ENCODE measurements at regions not wholly inside any gene's neighbourhood (a gene's known extent, or its start where the extent isn't known, plus 50 kb on each side); places are given as distances from the start of the nearest gene placed in this dataset.
"Not testable (repeated sequence)": the region's sequence is repeated elsewhere in the genome, so short reads cannot be mapped to it uniquely, and the experiment has no call there.

DNA sequence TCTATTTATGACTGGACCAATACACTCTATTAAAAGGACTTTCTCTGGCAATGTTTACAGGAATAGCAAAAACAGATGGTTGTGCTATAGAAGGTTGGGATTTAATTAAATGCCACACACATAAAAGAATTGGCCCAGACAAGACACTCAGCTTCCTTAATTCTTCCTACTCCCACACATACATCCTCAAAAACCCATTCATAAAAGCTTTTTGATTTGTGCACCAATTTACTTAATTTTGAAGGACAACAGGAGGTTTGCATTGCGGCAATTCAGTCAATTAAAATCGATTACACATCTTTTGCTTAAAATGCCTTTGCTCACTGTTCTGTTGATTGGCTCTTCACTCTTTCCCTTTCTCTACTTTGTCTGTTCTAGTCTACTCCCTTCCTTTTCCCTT is 317.1 kb downstream of the CBLL2 start:
- Mint-ChIP-seq H3K4me1 (no peaks in the 10 kb centered on the region), H3K27ac (no peak overlapping the region), H3K36me3 (ENCODE audit: low read depth) (no peaks in the 10 kb centered on the region), H3K9me3 (no peaks in the 10 kb centered on the region), H3K27me3 (ENCODE audit: insufficient read depth) (no peaks in the 10 kb centered on the region), H3K4me3 (no peak overlapping the region)
- no peak overlapping the region for H3K4me3 ChIP-seq (ENCODE audit: low read length)
- H3K9me3 ChIP-seq (ENCODE audit: control insufficient read depth, low read length) = no peaks in the 10 kb centered on the region
- no peaks in the 10 kb centered on the region for H3K27me3 ChIP-seq (ENCODE audit: control insufficient read depth, insufficient read depth, low read length, poor library complexity, severe bottlenecking)
- DNase-seq = no peak
- WGBS, 2 experiments (ENCODE audit: insufficient coverage in 1 of 2, insufficient read length in 1 of 2) = 71 to 85% methylated on average over 1 to 2 of the region's 2 CpGs
- no peak overlapping the region for H3K27ac ChIP-seq (ENCODE audit: low read depth, low read length)
- H3K4me1 ChIP-seq (ENCODE audit: control insufficient read depth, insufficient read depth, low read length) = no peaks in the 10 kb centered on the region
- H3K9ac ChIP-seq (ENCODE audit: extremely low read depth, low read length, poor library complexity, severe bottlenecking) = no peak overlapping the region
- H3K36me3 ChIP-seq (ENCODE audit: control insufficient read depth, insufficient read depth, low read length) = no peaks in the 10 kb centered on the region
- TF ChIP-seq, protein P1, sequence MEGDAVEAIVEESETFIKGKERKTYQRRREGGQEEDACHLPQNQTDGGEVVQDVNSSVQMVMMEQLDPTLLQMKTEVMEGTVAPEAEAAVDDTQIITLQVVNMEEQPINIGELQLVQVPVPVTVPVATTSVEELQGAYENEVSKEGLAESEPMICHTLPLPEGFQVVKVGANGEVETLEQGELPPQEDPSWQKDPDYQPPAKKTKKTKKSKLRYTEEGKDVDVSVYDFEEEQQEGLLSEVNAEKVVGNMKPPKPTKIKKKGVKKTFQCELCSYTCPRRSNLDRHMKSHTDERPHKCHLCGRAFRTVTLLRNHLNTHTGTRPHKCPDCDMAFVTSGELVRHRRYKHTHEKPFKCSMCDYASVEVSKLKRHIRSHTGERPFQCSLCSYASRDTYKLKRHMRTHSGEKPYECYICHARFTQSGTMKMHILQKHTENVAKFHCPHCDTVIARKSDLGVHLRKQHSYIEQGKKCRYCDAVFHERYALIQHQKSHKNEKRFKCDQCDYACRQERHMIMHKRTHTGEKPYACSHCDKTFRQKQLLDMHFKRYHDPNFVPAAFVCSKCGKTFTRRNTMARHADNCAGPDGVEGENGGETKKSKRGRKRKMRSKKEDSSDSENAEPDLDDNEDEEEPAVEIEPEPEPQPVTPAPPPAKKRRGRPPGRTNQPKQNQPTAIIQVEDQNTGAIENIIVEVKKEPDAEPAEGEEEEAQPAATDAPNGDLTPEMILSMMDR (conservative IDR thresholded peaks at IDR 0.05) = no peak

DNA sequence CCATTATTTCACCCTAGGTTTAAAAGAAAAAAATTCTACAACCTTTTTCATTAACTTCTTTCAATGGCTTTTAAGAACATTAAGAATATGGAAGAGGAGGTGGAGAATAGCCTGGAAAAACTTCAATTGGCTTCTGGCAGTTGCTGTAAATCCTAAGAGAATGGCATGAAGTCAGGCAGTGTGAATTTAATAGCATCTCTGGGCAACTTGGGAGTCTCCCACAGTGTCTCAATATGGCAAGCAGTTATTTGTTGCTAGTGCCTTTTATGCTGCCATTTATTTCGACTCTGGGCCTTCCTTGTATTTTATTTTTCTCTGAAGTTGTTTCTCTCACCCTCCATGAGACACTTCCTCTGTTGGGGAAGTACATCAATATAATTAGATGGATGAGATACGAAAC is 322.1 kb downstream of the CBLL2 start:
- Histone ChIP-seq H3K9ac (ENCODE audit: extremely low read depth, low read length, poor library complexity, severe bottlenecking) (no peak overlapping the region), H3K27me3 (ENCODE audit: control insufficient read depth, insufficient read depth, low read length, poor library complexity, severe bottlenecking) (no peaks in the 10 kb centered on the region), H3K36me3 (ENCODE audit: control insufficient read depth, insufficient read depth, low read length) (no peaks in the 10 kb centered on the region), H3K4me3 (ENCODE audit: low read length) (no peak overlapping the region), H3K4me1 (ENCODE audit: control insufficient read depth, insufficient read depth, low read length) (no peaks in the 10 kb centered on the region), H3K9me3 (ENCODE audit: control insufficient read depth, low read length) (no peaks in the 10 kb centered on the region), H3K27ac (ENCODE audit: low read depth, low read length) (no peak overlapping the region)
- Mint-ChIP-seq H3K9me3 (no peaks in the 10 kb centered on the region), H3K27me3 (ENCODE audit: insufficient read depth) (no peaks in the 10 kb centered on the region), H3K4me1 (no peaks in the 10 kb centered on the region), H3K27ac (no peak overlapping the region), H3K36me3 (ENCODE audit: low read depth) (no peaks in the 10 kb centered on the region), H3K4me3 (no peak overlapping the region)
- 78% methylated on average over 1 of the region's 2 CpGs; no CpG with 5 or more reads in 1 of the 2 experiments for WGBS, 2 experiments (ENCODE audit: insufficient coverage in 1 of 2, insufficient read length in 1 of 2)
- TF ChIP-seq, protein P1 (conservative IDR thresholded peaks at IDR 0.05) = no peak
- no peak for DNase-seq

DNA sequence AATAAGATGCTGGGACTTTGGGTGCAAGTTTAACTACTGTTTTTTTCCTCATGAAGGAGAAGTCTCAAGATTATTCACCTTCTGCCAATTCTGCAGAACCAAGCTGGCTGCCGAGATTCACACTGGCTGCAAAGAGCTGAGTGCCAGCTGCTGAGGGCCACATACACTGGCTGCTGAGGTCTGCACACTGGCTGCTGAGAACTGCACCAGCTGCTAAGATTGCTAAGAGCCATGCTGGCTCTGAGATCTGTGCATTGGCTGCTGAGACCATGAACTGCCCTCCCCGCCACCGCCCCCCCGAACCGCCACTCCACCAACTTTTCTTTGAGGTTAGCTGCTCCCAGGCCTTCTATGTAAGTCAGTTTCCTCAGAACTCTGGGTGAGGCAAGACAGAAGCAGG is 330.3 kb downstream of the CBLL2 start:
- Histone ChIP-seq H3K36me3 (ENCODE audit: control insufficient read depth, insufficient read depth, low read length) (no peaks in the 10 kb centered on the region), H3K4me1 (ENCODE audit: control insufficient read depth, insufficient read depth, low read length) (no peaks in the 10 kb centered on the region), H3K27me3 (ENCODE audit: control insufficient read depth, insufficient read depth, low read length, poor library complexity, severe bottlenecking) (no peaks in the 10 kb centered on the region), H3K9me3 (ENCODE audit: control insufficient read depth, low read length) (no peaks in the 10 kb centered on the region), H3K4me3 (ENCODE audit: low read length) (no peak overlapping the region), H3K9ac (ENCODE audit: extremely low read depth, low read length, poor library complexity, severe bottlenecking) (no peak overlapping the region), H3K27ac (ENCODE audit: low read depth, low read length) (no peak overlapping the region)
- DNase-seq = peak; percentile 22
- TF ChIP-seq, protein P1 (conservative IDR thresholded peaks at IDR 0.05) = no peak
- peaks cover 21% of the 10 kb centered on the region for H3K9me3 Mint-ChIP-seq
- no peak overlapping the region for H3K4me3 Mint-ChIP-seq
- no peaks in the 10 kb centered on the region for H3K4me1 Mint-ChIP-seq
- no peaks in the 10 kb centered on the region for H3K36me3 Mint-ChIP-seq (ENCODE audit: low read depth)
- no peak overlapping the region for H3K27ac Mint-ChIP-seq
- H3K27me3 Mint-ChIP-seq (ENCODE audit: insufficient read depth) = no peaks in the 10 kb centered on the region
- WGBS, 2 experiments (ENCODE audit: insufficient coverage in 1 of 2, insufficient read length in 1 of 2) = 95% methylated on average over 5 of the region's 5 CpGs; no CpG with 5 or more reads in 1 of the 2 experiments

DNA sequence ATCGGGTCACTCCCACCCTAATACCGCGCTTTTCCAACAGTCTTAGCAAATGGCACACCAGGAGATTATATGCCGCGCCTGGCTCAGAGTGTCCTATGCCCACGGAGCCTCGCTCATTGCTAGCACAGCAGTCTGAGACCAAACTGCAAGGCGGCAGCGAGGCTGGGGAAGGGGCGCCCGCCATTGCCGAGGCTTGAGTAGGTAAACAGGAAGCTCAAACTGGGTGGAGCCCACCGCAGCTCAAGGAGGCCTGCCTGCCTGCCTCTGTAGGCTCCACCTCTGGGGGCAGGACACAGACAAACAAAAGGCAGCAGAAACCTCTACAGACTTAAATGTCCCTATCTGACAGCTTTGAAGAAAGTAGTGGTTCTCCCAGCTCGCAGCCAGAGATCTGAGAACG is 336.7 kb downstream of the CBLL2 start:
- H3K36me3 ChIP-seq (ENCODE audit: control insufficient read depth, insufficient read depth, low read length) = not testable (repeated sequence)

More for the DNA sequence above, 336.7 kb downstream of the CBLL2 start:
- not testable (repeated sequence) for H3K4me1 ChIP-seq (ENCODE audit: control insufficient read depth, insufficient read depth, low read length); H3K9ac ChIP-seq (ENCODE audit: extremely low read depth, low read length, poor library complexity, severe bottlenecking); H3K36me3 Mint-ChIP-seq (ENCODE audit: low read depth); H3K27ac ChIP-seq (ENCODE audit: low read depth, low read length); H3K9me3 ChIP-seq (ENCODE audit: control insufficient read depth, low read length); H3K27ac Mint-ChIP-seq; H3K4me3 ChIP-seq (ENCODE audit: low read length); H3K27me3 Mint-ChIP-seq (ENCODE audit: insufficient read depth); H3K4me3 Mint-ChIP-seq; H3K4me1 Mint-ChIP-seq; H3K27me3 ChIP-seq (ENCODE audit: control insufficient read depth, insufficient read depth, low read length, poor library complexity, severe bottlenecking); DNase-seq
- H3K9me3 Mint-ChIP-seq = peaks cover 47% of the 10 kb centered on the region
- 96 to 100% methylated on average over 2 to 15 of the region's 15 CpGs for WGBS, 2 experiments (ENCODE audit: insufficient coverage in 1 of 2, insufficient read length in 1 of 2)
